Naive thymus-derived CD8-positive, alpha-beta T cell (primary cell): ENCODE measurements at regions not wholly inside any gene's neighbourhood (a gene's known extent, or its start where the extent isn't known, plus 50 kb on each side); places are given as distances from the start of the nearest gene placed in this dataset.
A peak's percentile ranks its signal among the peaks of the same experiment; 100 is the strongest.

Source experiments
- ATAC-seq, 2 donors: fragments of 150-1000 bp; cut with Tn5 transposase in 1 of 2; sonication (Bioruptor Pico), chemical (Tn5 transposase) in 1 of 2; 1 replicate in 1 of 2; 2 replicates in 1 of 2; pipeline ENCODE4 v1.10.0; 2021; ENCODE audit warnings: mild to moderate bottlenecking in 2 of 2, moderate library complexity in 2 of 2
- POLR2A ChIA-PET: fragments of 350-600 bp; sonication (Branson Sonifier 250); formaldehyde crosslinking; loops from one replicate; lab custom pipeline; 2021; ENCODE audit warnings: antibody characterized with exemption; lab: Charles Lee
- DNase-seq, 10 donors: peaks; one replicate each; pipeline versions ENCODE4 v3.0.0 to v3.0.0-alpha.2; 2020 to 2022
- H3K27ac Mint-ChIP-seq, 10 donors: one replicate each; pipeline ENCODE4 v1.8.0; 2020 to 2022; ENCODE audit warnings: mild to moderate bottlenecking in 10 of 10, mixed read lengths in 10 of 10, moderate library complexity in 4 of 10, inconsistent platforms in 1 of 10
- H3K27me3 Mint-ChIP-seq, 5 donors: one replicate each; pipeline ENCODE4 v1.8.0; 2021 to 2022; ENCODE audit warnings: mixed read lengths in 5 of 5
- H3K36me3 Mint-ChIP-seq, 3 donors: one replicate each; pipeline ENCODE4 v1.8.0; 2020 to 2022; ENCODE audit warnings: mixed read lengths in 3 of 3, mild to moderate bottlenecking in 2 of 3, inconsistent platforms in 1 of 3
- H3K4me1 Mint-ChIP-seq, 4 donors: one replicate each; pipeline ENCODE4 v1.8.0; 2021 to 2022; ENCODE audit warnings: mixed read lengths in 4 of 4
- H3K4me3 Mint-ChIP-seq, 10 donors: one replicate each; pipeline ENCODE4 v1.8.0; 2020 to 2022; ENCODE audit warnings: mild to moderate bottlenecking in 10 of 10, mixed read lengths in 10 of 10, moderate library complexity in 6 of 10, inconsistent platforms in 1 of 10
- H3K9me3 Mint-ChIP-seq, 9 donors: one replicate each; pipeline ENCODE4 v1.8.0; 2020 to 2022; ENCODE audit warnings: mixed read lengths in 9 of 9, mild to moderate bottlenecking in 3 of 9, inconsistent platforms in 1 of 9, moderate library complexity in 1 of 9

- Mint-ChIP-seq H3K9me3 (peaks cover 0 to 7% (median 0%) of the 10 kb centered on the region in 9 donors), H3K36me3 (no peaks in the 10 kb centered on the region), H3K4me1 (peaks cover 1 to 8% (median 4%) of the 10 kb centered on the region in 4 donors), H3K4me3 (no peak overlapping the region), H3K27me3 (no peaks in the 10 kb centered on the region), H3K27ac (no peak overlapping the region)
- no peak for ATAC-seq
- no peak for DNase-seq
- POLR2A ChIA-PET = no interaction called here
These were observed 96.9 kb upstream of the MSH6 start for GRCh38 chr2:47686018-47686417.

GRCh38 chr2:47682216-47682749, 100.7 kb upstream of the MSH6 start:
- ATAC-seq (no peak), DNase-seq (no peak)
- Mint-ChIP-seq H3K27me3 (peaks cover 0 to 2% (median 0%) of the 10 kb centered on the region in 5 donors), H3K4me1 (no peaks in the 10 kb centered on the region), H3K36me3 (no peaks in the 10 kb centered on the region), H3K4me3 (no peak overlapping the region), H3K27ac (no peak overlapping the region), H3K9me3 (peaks cover 0 to 7% (median 0%) of the 10 kb centered on the region in 9 donors)
- POLR2A ChIA-PET = no interaction called here

- H3K36me3 Mint-ChIP-seq = no peaks in the 10 kb centered on the region
- no peak overlapping the region for H3K4me3 Mint-ChIP-seq
- peaks cover 0 to 9% (median 0%) of the 10 kb centered on the region in 5 donors for H3K27me3 Mint-ChIP-seq
- POLR2A ChIA-PET = no interaction called here
- no peak for DNase-seq
- peaks cover 0 to 1% (median 0%) of the 10 kb centered on the region in 4 donors for H3K4me1 Mint-ChIP-seq
- no peak for ATAC-seq
- peak overlapping the region in 1 of 10 donors; percentile 38 for H3K27ac Mint-ChIP-seq
- no peaks in the 10 kb centered on the region for H3K9me3 Mint-ChIP-seq
These were observed 105.6 kb upstream of the KCNK12 start for GRCh38 chr2:47676261-47676926.

- POLR2A ChIA-PET = no interaction called here
These were observed 104.5 kb upstream of the KCNK12 start for GRCh38 chr2:47675196-47675825.

GRCh38 chr2:47666332-47666731, 95.5 kb upstream of the KCNK12 start:
- no peaks in the 10 kb centered on the region for H3K36me3 Mint-ChIP-seq
- no peaks in the 10 kb centered on the region for H3K9me3 Mint-ChIP-seq
- ATAC-seq = no peak
- H3K27me3 Mint-ChIP-seq = peaks cover 0 to 4% (median 2%) of the 10 kb centered on the region in 5 donors
- no peak overlapping the region for H3K4me3 Mint-ChIP-seq
- POLR2A ChIA-PET = no interaction called here
- DNase-seq = no peak
- no peak overlapping the region for H3K27ac Mint-ChIP-seq
- no peaks in the 10 kb centered on the region for H3K4me1 Mint-ChIP-seq

More at GRCh38 chr2:47675196-47675825, 104.5 kb upstream of the KCNK12 start:
- Mint-ChIP-seq H3K4me3 (peak overlapping the region in 1 of 10 donors; percentile 41), H3K36me3 (no peaks in the 10 kb centered on the region), H3K9me3 (no peaks in the 10 kb centered on the region), H3K27ac (peak overlapping the region in 1 of 10 donors; percentile 52), H3K4me1 (peaks cover 0 to 1% (median 0%) of the 10 kb centered on the region in 4 donors), H3K27me3 (peaks cover 0 to 9% (median 0%) of the 10 kb centered on the region in 5 donors)
- no peak for DNase-seq
- ATAC-seq = no peak

- peaks cover 0 to 4% (median 2%) of the 10 kb centered on the region in 5 donors for H3K27me3 Mint-ChIP-seq
- no peaks in the 10 kb centered on the region for H3K4me1 Mint-ChIP-seq
- H3K9me3 Mint-ChIP-seq = no peaks in the 10 kb centered on the region
- no peak for DNase-seq
- POLR2A ChIA-PET = no interaction called here
- ATAC-seq = no peak
- no peaks in the 10 kb centered on the region for H3K36me3 Mint-ChIP-seq
- no peak overlapping the region for H3K27ac Mint-ChIP-seq
- no peak overlapping the region for H3K4me3 Mint-ChIP-seq
These were observed 94.0 kb upstream of the KCNK12 start for GRCh38 chr2:47664817-47665216.

- no peak for DNase-seq
- Mint-ChIP-seq H3K9me3 (no peaks in the 10 kb centered on the region), H3K36me3 (no peaks in the 10 kb centered on the region), H3K4me3 (no peak overlapping the region), H3K27me3 (peaks cover 0 to 4% (median 2%) of the 10 kb centered on the region in 5 donors), H3K4me1 (no peaks in the 10 kb centered on the region), H3K27ac (no peak overlapping the region)
- no peak for ATAC-seq
- POLR2A ChIA-PET = no interaction called here
These were observed 91.8 kb upstream of the KCNK12 start for GRCh38 chr2:47662552-47662951.

- H3K9me3 Mint-ChIP-seq = no peaks in the 10 kb centered on the region
- no peak overlapping the region for H3K27ac Mint-ChIP-seq
- no peak overlapping the region for H3K4me3 Mint-ChIP-seq
- POLR2A ChIA-PET = no interaction called here
- ATAC-seq (no peak), DNase-seq (no peak)
- H3K4me1 Mint-ChIP-seq = no peaks in the 10 kb centered on the region
- no peaks in the 10 kb centered on the region for H3K36me3 Mint-ChIP-seq
- H3K27me3 Mint-ChIP-seq = no peaks in the 10 kb centered on the region
These were observed 90.5 kb upstream of the KCNK12 start for GRCh38 chr2:47661310-47661709.

- Mint-ChIP-seq H3K27ac (no peak overlapping the region), H3K36me3 (no peaks in the 10 kb centered on the region), H3K4me3 (no peak overlapping the region), H3K9me3 (no peaks in the 10 kb centered on the region), H3K4me1 (peaks cover 0 to 5% (median 0%) of the 10 kb centered on the region in 4 donors), H3K27me3 (no peaks in the 10 kb centered on the region)
- POLR2A ChIA-PET = no interaction called here
- DNase-seq (no peak), ATAC-seq (no peak)
These were observed 89.4 kb upstream of the KCNK12 start for GRCh38 chr2:47660168-47660567.

GRCh38 chr2:47658646-47659320, 88.0 kb upstream of the KCNK12 start:
- no peaks in the 10 kb centered on the region for H3K27me3 Mint-ChIP-seq
- POLR2A ChIA-PET = no interaction called here
- no peaks in the 10 kb centered on the region for H3K36me3 Mint-ChIP-seq
- no peaks in the 10 kb centered on the region for H3K9me3 Mint-ChIP-seq
- H3K27ac Mint-ChIP-seq = no peak overlapping the region
- DNase-seq (no peak), ATAC-seq (no peak)
- peaks cover 0 to 12% (median 0%) of the 10 kb centered on the region in 4 donors for H3K4me1 Mint-ChIP-seq
- H3K4me3 Mint-ChIP-seq = no peak overlapping the region

GRCh38 chr2:47657886-47658489, 87.2 kb upstream of the KCNK12 start:
- Mint-ChIP-seq H3K4me1 (peaks cover 0 to 12% (median 0%) of the 10 kb centered on the region in 4 donors), H3K9me3 (no peaks in the 10 kb centered on the region), H3K27ac (no peak overlapping the region), H3K27me3 (no peaks in the 10 kb centered on the region), H3K36me3 (no peaks in the 10 kb centered on the region), H3K4me3 (no peak overlapping the region)
- POLR2A ChIA-PET = no interaction called here
- no peak for ATAC-seq
- DNase-seq = no peak

- POLR2A ChIA-PET = no interaction called here
- Mint-ChIP-seq H3K9me3 (no peaks in the 10 kb centered on the region), H3K27me3 (no peaks in the 10 kb centered on the region), H3K36me3 (no peaks in the 10 kb centered on the region), H3K4me3 (no peak overlapping the region), H3K27ac (no peak overlapping the region), H3K4me1 (peaks cover 0 to 12% (median 0%) of the 10 kb centered on the region in 4 donors)
- DNase-seq (no peak), ATAC-seq (no peak)
These were observed 86.2 kb upstream of the KCNK12 start for GRCh38 chr2:47656715-47657600.
